Body of pancreas (tissue), 4 donors: ENCODE measurements at regions not wholly inside any gene's neighbourhood (a gene's known extent, or its start where the extent isn't known, plus 50 kb on each side); places are given as distances from the start of the nearest gene placed in this dataset.

ENCODE experiments used
- ATAC-seq: fragments of 150-250 bp; one replicate; pipeline ENCODE4 v1.9.1; 2016
- DNase-seq, 4 donors: peaks; one replicate each; pipeline ENCODE4 v3.0.0-alpha.2; 2019
- H3K27ac ChIP-seq, 4 donors: fragments of 200-600 bp; sonication (generic); 1 replicate in 3 of 4; 2 replicates in 1 of 4; pipeline versions ENCODE4 v1.5.1 to v1.6.1; 2016 to 2019; ENCODE audit warnings: mild to moderate bottlenecking in 1 of 4, mixed read lengths in 1 of 4, moderate library complexity in 1 of 4
- H3K27me3 ChIP-seq, 2 donors: fragments of 200-600 bp; sonication (generic); one replicate each; pipeline ENCODE4 v1.6.0; 2016; ENCODE audit warnings: mild to moderate bottlenecking in 1 of 2
- H3K36me3 ChIP-seq, 2 donors: fragments of 200-600 bp; sonication (generic); replicated peaks in 1 of 2; 2 replicates each; pipeline ENCODE4 v1.5.1; 2016; ENCODE audit warnings: low read depth in 2 of 2; ENCODE audit not compliant: insufficient read depth in 1 of 2
- H3K4me1 ChIP-seq: fragments of 200-600 bp; sonication (generic); one replicate; pipeline ENCODE4 v1.6.0; 2016
- H3K4me3 ChIP-seq, 2 donors: fragments of 200-600 bp; sonication (generic); 1 replicate in 1 of 2; 2 replicates in 1 of 2; pipeline ENCODE4 v1.5.1; 2016 to 2019
- H3K9me3 ChIP-seq, 3 donors: fragments of 200-600 bp; sonication (generic); 1 replicate in 2 of 3; 2 replicates in 1 of 3; pipeline ENCODE4 v1.5.1; 2016
- POLR2A ChIP-seq, 3 donors: fragments of 450-650 bp; IDR thresholded peaks; one replicate each; pipeline ENCODE4 v1.6.1; 2016; ENCODE audit warnings: antibody characterized with exemption in 3 of 3, mild to moderate bottlenecking in 2 of 3
- WGBS, 2 donors: methylation state at CpG; one replicate each; pipeline ENCODE4 v1.1.5; 2017; 5-methylcytosine and 5-hydroxymethylcytosine counted together
- intact Hi-C: fragments of 100-400 bp; cut with DNase I; formaldehyde crosslinking; loops from one replicate; pipeline ENCODE4 v1.15.1; 2023
- TF ChIP-seq, protein P1 (sequence below), 7 experiments: fragments of 450-650 bp in 4 of 7; fragments of 200-600 bp in 3 of 7; sonication (generic) in 3 of 7; IDR thresholded peaks; one replicate each; pipeline ENCODE4 v1.5.1; 2016 to 2019; ENCODE audit warnings: antibody characterized with exemption in 7 of 7

DNA sequence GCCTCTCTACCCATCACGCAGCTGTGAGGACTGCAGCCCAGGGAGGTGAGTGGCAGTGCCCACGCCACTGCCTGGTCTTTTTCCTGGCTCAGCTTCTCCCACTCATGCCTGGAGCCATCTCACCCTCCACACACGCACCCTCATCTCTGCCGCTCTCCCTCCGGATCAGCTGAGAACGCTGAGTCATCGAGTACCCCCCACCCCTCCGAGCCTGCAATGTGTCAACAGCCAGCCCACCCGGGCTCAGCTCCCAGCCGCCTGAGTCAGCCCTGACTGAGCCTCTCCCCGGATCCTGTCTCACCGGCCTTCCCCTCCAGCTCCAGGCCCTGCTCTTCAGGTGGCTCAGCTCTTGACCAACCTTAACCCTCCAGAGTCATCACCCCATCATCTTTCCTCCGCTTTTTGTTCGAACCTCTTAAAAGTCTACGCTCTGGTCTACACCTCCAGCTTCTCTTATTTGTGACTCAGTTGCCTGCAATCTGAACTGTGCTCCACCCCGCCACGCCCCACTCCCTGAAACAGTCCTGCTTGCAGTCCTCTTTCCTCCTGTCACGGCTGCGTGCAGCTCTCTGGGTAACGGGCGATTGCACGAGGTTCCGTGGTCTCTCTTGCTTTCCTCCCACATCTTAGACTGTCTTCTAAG, 94.4 kb upstream of the ASAP2 start:
- 63 to 67% methylated on average over 22 to 23 of the region's 23 CpGs for WGBS, 2 donors
- no peaks in the 10 kb centered on the region for H3K9me3 ChIP-seq
- ATAC-seq = no peak
- no peak overlapping the region for H3K27ac ChIP-seq
- no peaks in the 10 kb centered on the region for H3K36me3 ChIP-seq
- TF ChIP-seq POLR2A (IDR thresholded peaks at IDR 0.05) = no peak
- TF ChIP-seq, protein P1, sequence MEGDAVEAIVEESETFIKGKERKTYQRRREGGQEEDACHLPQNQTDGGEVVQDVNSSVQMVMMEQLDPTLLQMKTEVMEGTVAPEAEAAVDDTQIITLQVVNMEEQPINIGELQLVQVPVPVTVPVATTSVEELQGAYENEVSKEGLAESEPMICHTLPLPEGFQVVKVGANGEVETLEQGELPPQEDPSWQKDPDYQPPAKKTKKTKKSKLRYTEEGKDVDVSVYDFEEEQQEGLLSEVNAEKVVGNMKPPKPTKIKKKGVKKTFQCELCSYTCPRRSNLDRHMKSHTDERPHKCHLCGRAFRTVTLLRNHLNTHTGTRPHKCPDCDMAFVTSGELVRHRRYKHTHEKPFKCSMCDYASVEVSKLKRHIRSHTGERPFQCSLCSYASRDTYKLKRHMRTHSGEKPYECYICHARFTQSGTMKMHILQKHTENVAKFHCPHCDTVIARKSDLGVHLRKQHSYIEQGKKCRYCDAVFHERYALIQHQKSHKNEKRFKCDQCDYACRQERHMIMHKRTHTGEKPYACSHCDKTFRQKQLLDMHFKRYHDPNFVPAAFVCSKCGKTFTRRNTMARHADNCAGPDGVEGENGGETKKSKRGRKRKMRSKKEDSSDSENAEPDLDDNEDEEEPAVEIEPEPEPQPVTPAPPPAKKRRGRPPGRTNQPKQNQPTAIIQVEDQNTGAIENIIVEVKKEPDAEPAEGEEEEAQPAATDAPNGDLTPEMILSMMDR (IDR thresholded peaks at IDR 0.05) = no peak
- no peak overlapping the region for H3K4me3 ChIP-seq
- no peak for DNase-seq
- H3K27me3 ChIP-seq = no peaks in the 10 kb centered on the region
- intact Hi-C loops = no loop called here
- no peaks in the 10 kb centered on the region for H3K4me1 ChIP-seq

DNA sequence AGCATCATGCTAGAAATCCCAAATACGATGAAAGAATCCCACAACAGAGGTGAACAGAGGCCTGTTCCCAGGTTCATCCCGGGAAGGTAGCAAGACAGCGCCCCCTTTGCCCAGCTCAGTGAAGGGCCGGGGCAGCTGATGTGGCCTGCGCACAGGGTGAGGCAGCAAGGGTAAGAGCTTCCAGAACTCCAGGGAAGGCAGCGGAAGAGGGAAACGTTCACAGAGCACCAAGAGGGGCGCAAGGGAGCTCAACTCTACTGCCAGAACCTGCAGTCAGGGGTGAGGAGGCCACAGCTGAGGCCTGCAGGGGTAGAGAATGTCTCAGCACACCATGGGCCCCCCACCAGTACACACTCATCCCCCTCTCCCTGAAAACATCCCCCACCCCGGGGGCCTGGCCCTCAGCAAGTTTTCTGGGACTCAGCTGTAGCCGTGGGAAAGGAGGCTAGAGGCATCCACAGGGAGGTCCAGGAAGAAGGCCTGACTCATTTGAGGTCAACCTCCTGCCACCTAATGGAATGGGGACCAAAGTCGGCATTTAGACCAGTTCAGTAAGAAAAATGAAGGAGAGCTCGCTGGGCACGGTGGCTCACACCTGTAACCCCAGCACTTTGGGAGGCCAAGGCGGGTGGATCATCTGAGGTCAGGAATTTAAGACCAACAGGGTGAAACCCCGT, 95.6 kb upstream of the ASAP2 start:
- Histone ChIP-seq H3K4me3 (no peak overlapping the region), H3K9me3 (no peaks in the 10 kb centered on the region), H3K27ac (no peak overlapping the region), H3K27me3 (no peaks in the 10 kb centered on the region), H3K4me1 (no peaks in the 10 kb centered on the region), H3K36me3 (no peaks in the 10 kb centered on the region)
- DNase-seq (no peak), ATAC-seq (no peak)
- intact Hi-C loops = no loop called here
- WGBS, 2 donors = 82 to 85% methylated on average over 14 to 15 of the region's 15 CpGs
- TF ChIP-seq POLR2A (IDR thresholded peaks at IDR 0.05) = no peak
- TF ChIP-seq, protein P1 (IDR thresholded peaks at IDR 0.05) = no peak

DNA sequence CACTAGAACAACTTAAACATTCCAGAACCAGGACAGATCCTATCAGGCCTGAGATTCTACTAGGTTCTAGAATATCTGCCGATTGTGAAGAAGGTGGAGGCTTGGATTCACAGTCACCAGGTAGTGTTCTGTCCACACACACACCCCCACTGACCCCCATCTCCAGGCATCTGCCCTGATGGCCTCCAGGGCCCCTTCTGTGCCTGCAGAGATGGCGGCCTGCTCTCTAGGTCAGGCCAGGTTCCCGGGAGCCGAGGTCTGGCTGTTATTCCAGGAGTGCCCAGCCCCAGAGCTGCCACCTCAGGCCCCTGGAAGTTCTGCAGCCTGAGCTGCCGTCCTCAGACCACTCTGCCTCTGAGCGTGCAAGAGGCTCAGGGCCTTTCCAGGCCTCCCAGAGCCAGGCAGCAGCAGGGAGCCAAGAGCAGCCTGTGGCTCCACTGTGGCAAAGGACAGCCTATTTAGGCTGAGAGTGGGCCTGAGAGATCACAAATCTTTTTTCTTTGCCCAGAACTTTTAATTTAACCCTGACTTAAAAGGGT, 96.2 kb upstream of the ASAP2 start:
- no peak for DNase-seq

DNA sequence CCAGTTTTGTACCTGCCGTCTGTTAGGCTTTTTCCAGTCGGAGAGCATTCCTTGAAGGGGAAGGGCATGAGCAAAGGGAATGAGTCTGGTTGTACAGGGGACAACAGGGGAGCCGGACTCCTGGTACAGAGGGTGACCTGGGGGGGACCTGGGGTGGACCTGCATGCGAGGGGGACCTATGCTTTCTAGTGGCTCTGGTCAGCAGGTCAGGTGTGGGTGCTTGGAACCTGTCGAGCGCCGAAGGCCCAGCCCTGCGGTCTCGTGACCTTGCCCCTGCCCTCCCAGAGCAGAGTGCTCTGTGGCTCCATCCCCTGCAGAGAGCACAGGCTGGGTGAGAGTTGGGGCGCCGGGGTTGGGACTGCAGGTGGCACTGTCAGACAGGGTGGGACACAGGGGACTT, 96.7 kb upstream of the ASAP2 start:
- 85 to 90% methylated on average over 5 to 11 of the region's 11 CpGs for WGBS, 2 donors
- intact Hi-C loops = no loop called here
- no peaks in the 10 kb centered on the region for H3K36me3 ChIP-seq
- no peaks in the 10 kb centered on the region for H3K27me3 ChIP-seq
- ATAC-seq (no peak), DNase-seq (no peak)
- no peaks in the 10 kb centered on the region for H3K4me1 ChIP-seq
- no peak for TF ChIP-seq POLR2A (IDR thresholded peaks at IDR 0.05)
- TF ChIP-seq, protein P1 (IDR thresholded peaks at IDR 0.05) = no peak
- H3K9me3 ChIP-seq = no peaks in the 10 kb centered on the region
- no peak overlapping the region for H3K27ac ChIP-seq
- H3K4me3 ChIP-seq = no peak overlapping the region

More for the DNA sequence above, 96.2 kb upstream of the ASAP2 start:
- intact Hi-C loops = no loop called here
- H3K27ac ChIP-seq = no peak overlapping the region
- no peaks in the 10 kb centered on the region for H3K36me3 ChIP-seq
- no peak overlapping the region for H3K4me3 ChIP-seq
- WGBS, 2 donors = 89 to 93% methylated on average over 5 to 6 of the region's 6 CpGs
- H3K27me3 ChIP-seq = no peaks in the 10 kb centered on the region
- no peaks in the 10 kb centered on the region for H3K9me3 ChIP-seq
- no peaks in the 10 kb centered on the region for H3K4me1 ChIP-seq
- TF ChIP-seq POLR2A (IDR thresholded peaks at IDR 0.05) = no peak
- TF ChIP-seq, protein P1 (IDR thresholded peaks at IDR 0.05) = no peak
- ATAC-seq = no peak
